T-helper 17 cell (primary cell): ENCODE measurements at regions not wholly inside any gene's neighbourhood (a gene's known extent, or its start where the extent isn't known, plus 50 kb on each side); places are given as distances from the start of the nearest gene placed in this dataset.
"Not testable (repeated sequence)": the region's sequence is repeated elsewhere in the genome, so short reads cannot be mapped to it uniquely, and the experiment has no call there.

Experiments
- ATAC-seq: fragments of 150-1000 bp; cut with Tn5 transposase; 2 replicates; pipeline ENCODE4 v1.10.0; 2021; ENCODE audit warnings: mild to moderate bottlenecking, moderate library complexity
- DNase-seq, 3 donors: peaks; one replicate each; pipeline versions ENCODE4 v3.0.0 to v3.0.0-alpha.2; 2020 to 2021
- H3K9me3 ChIP-seq: one replicate; pipeline ENCODE4 v1.7.0; 2013; ENCODE audit warnings: low read length, mild to moderate bottlenecking; ENCODE audit not compliant: control insufficient read depth, poor library complexity, severe bottlenecking
- H3K27ac Mint-ChIP-seq: one replicate; pipeline ENCODE4 v1.8.0; 2022; ENCODE audit warnings: mild to moderate bottlenecking, moderate library complexity, mixed read lengths
- H3K27me3 Mint-ChIP-seq: one replicate; pipeline ENCODE4 v1.8.0; 2022; ENCODE audit warnings: mixed read lengths
- H3K36me3 Mint-ChIP-seq: one replicate; pipeline ENCODE4 v1.8.0; 2022; ENCODE audit warnings: low read depth, mixed read lengths
- H3K4me1 Mint-ChIP-seq: one replicate; pipeline ENCODE4 v1.8.0; 2022; ENCODE audit warnings: mild to moderate bottlenecking, mixed read lengths
- H3K4me3 Mint-ChIP-seq: one replicate; pipeline ENCODE4 v1.8.0; 2022; ENCODE audit warnings: mild to moderate bottlenecking, moderate library complexity, mixed read lengths

- no peaks in the 10 kb centered on the region for H3K9me3 ChIP-seq
- Mint-ChIP-seq H3K27me3 (peaks cover 52% of the 10 kb centered on the region), H3K27ac (no peak overlapping the region), H3K4me3 (no peak overlapping the region), H3K4me1 (no peaks in the 10 kb centered on the region), H3K36me3 (no peaks in the 10 kb centered on the region)
- ATAC-seq: no peak
- DNase-seq: no peak
Measured at GRCh38 chr7:155395176-155395797, 62.6 kb upstream of the EN2 start.

GRCh38 chr7:155396661-155397060 lies 61.3 kb upstream of the EN2 start:
- no peaks in the 10 kb centered on the region for H3K36me3 Mint-ChIP-seq
- no peaks in the 10 kb centered on the region for H3K9me3 ChIP-seq
- no peak overlapping the region for H3K4me3 Mint-ChIP-seq
- DNase-seq (no peak), ATAC-seq (no peak)
- H3K27me3 Mint-ChIP-seq: peaks cover 54% of the 10 kb centered on the region
- no peak overlapping the region for H3K27ac Mint-ChIP-seq
- H3K4me1 Mint-ChIP-seq: no peaks in the 10 kb centered on the region

GRCh38 chr7:155397758-155398714 lies 59.9 kb upstream of the EN2 start:
- H3K27ac Mint-ChIP-seq, H3K4me3 Mint-ChIP-seq, H3K9me3 ChIP-seq, ATAC-seq, H3K36me3 Mint-ChIP-seq, DNase-seq, H3K4me1 Mint-ChIP-seq: not testable (repeated sequence)
- H3K27me3 Mint-ChIP-seq: peaks cover 59% of the 10 kb centered on the region

- DNase-seq (no peak), ATAC-seq (no peak)
- no peaks in the 10 kb centered on the region for H3K9me3 ChIP-seq
- Mint-ChIP-seq H3K36me3 (peaks cover 3% of the 10 kb centered on the region), H3K27me3 (peaks cover 62% of the 10 kb centered on the region), H3K4me1 (no peaks in the 10 kb centered on the region), H3K4me3 (no peak overlapping the region), H3K27ac (no peak overlapping the region)
Measured at GRCh38 chr7:155398944-155399343, 59.0 kb upstream of the EN2 start.

GRCh38 chr7:155399577-155399976 lies 58.4 kb upstream of the EN2 start:
- DNase-seq (no peak), ATAC-seq (no peak)
- H3K27ac Mint-ChIP-seq: no peak overlapping the region
- H3K4me3 Mint-ChIP-seq: no peak overlapping the region
- H3K36me3 Mint-ChIP-seq: peaks cover 3% of the 10 kb centered on the region
- H3K4me1 Mint-ChIP-seq: no peaks in the 10 kb centered on the region
- peaks cover 64% of the 10 kb centered on the region for H3K27me3 Mint-ChIP-seq
- no peaks in the 10 kb centered on the region for H3K9me3 ChIP-seq

- H3K27me3 Mint-ChIP-seq: peaks cover 61% of the 10 kb centered on the region
- no peak overlapping the region for H3K27ac Mint-ChIP-seq
- H3K4me1 Mint-ChIP-seq: no peaks in the 10 kb centered on the region
- peaks cover 6% of the 10 kb centered on the region for H3K36me3 Mint-ChIP-seq
- H3K9me3 ChIP-seq: no peaks in the 10 kb centered on the region
- no peak overlapping the region for H3K4me3 Mint-ChIP-seq
- no peak for ATAC-seq
- DNase-seq: no peak
Measured at GRCh38 chr7:155401231-155401630, 56.7 kb upstream of the EN2 start.

- ATAC-seq (no peak), DNase-seq (no peak)
- H3K9me3 ChIP-seq: no peaks in the 10 kb centered on the region
- peaks cover 6% of the 10 kb centered on the region for H3K36me3 Mint-ChIP-seq
- H3K4me1 Mint-ChIP-seq: no peaks in the 10 kb centered on the region
- H3K4me3 Mint-ChIP-seq: no peak overlapping the region
- peaks cover 62% of the 10 kb centered on the region for H3K27me3 Mint-ChIP-seq
- no peak overlapping the region for H3K27ac Mint-ChIP-seq
Measured at GRCh38 chr7:155401884-155402283, 56.0 kb upstream of the EN2 start.

GRCh38 chr7:155402941-155403340 lies 55.0 kb upstream of the EN2 start:
- no peaks in the 10 kb centered on the region for H3K9me3 ChIP-seq
- H3K36me3 Mint-ChIP-seq: peaks cover 6% of the 10 kb centered on the region
- H3K4me1 Mint-ChIP-seq: no peaks in the 10 kb centered on the region
- DNase-seq: no peak
- peaks cover 56% of the 10 kb centered on the region for H3K27me3 Mint-ChIP-seq
- ATAC-seq: no peak
- H3K4me3 Mint-ChIP-seq: no peak overlapping the region
- H3K27ac Mint-ChIP-seq: no peak overlapping the region

GRCh38 chr7:155404976-155405375 lies 53.0 kb upstream of the EN2 start:
- H3K9me3 ChIP-seq: no peaks in the 10 kb centered on the region
- peaks cover 6% of the 10 kb centered on the region for H3K36me3 Mint-ChIP-seq
- H3K27ac Mint-ChIP-seq: no peak overlapping the region
- H3K27me3 Mint-ChIP-seq: peaks cover 60% of the 10 kb centered on the region
- ATAC-seq: no peak
- H3K4me1 Mint-ChIP-seq: peaks cover 2% of the 10 kb centered on the region
- DNase-seq: no peak
- no peak overlapping the region for H3K4me3 Mint-ChIP-seq

GRCh38 chr7:155405399-155406318 lies 52.3 kb upstream of the EN2 start:
- peaks cover 56% of the 10 kb centered on the region for H3K27me3 Mint-ChIP-seq
- no peaks in the 10 kb centered on the region for H3K9me3 ChIP-seq
- H3K36me3 Mint-ChIP-seq: peaks cover 6% of the 10 kb centered on the region
- DNase-seq: no peak
- ATAC-seq: no peak
- H3K4me1 Mint-ChIP-seq: peaks cover 2% of the 10 kb centered on the region
- no peak overlapping the region for H3K4me3 Mint-ChIP-seq
- H3K27ac Mint-ChIP-seq: no peak overlapping the region

- ATAC-seq (no peak), DNase-seq (no peak)
- peaks cover 56% of the 10 kb centered on the region for H3K27me3 Mint-ChIP-seq
- H3K27ac Mint-ChIP-seq: no peak overlapping the region
- H3K4me1 Mint-ChIP-seq: peaks cover 5% of the 10 kb centered on the region
- peaks cover 6% of the 10 kb centered on the region for H3K36me3 Mint-ChIP-seq
- no peak overlapping the region for H3K4me3 Mint-ChIP-seq
- H3K9me3 ChIP-seq: no peaks in the 10 kb centered on the region
Measured at GRCh38 chr7:155407799-155408198, 50.1 kb upstream of the EN2 start.
